Heart right ventricle (tissue), 16 donors: ENCODE measurements at regions not wholly inside any gene's neighbourhood (a gene's known extent, or its start where the extent isn't known, plus 50 kb on each side); places are given as distances from the start of the nearest gene placed in this dataset.
"Not testable (repeated sequence)": the region's sequence is repeated elsewhere in the genome, so short reads cannot be mapped to it uniquely, and the experiment has no call there.

Experiments used
- ATAC-seq, 8 donors: fragments of 200-7000 bp; cut with Tn5 transposase; one replicate each; pipeline ENCODE4 v1.9.1; 2020; ENCODE audit warnings: mild to moderate bottlenecking in 8 of 8, moderate library complexity in 8 of 8, moderate number of reproducible peaks in 1 of 8
- DNase-seq, 2 donors: peaks; one replicate each; pipeline ENCODE4 v3.0.0-alpha.2; 2020
- H3K27ac ChIP-seq, 10 donors: fragments of 200-600 bp; sonication (generic) in 2 of 10; one replicate each; pipeline versions ENCODE4 v1.5.0 to v1.8.0; 2020 to 2022; ENCODE audit warnings: mild to moderate bottlenecking in 3 of 10
- H3K27me3 ChIP-seq, 7 donors: fragments of 200-600 bp; one replicate each; pipeline ENCODE4 v1.8.0; 2021 to 2022; ENCODE audit warnings: mild to moderate bottlenecking in 2 of 7
- H3K36me3 ChIP-seq, 9 donors: fragments of 200-600 bp; sonication (generic) in 1 of 9; one replicate each; pipeline versions ENCODE4 v1.5.0 to v1.8.0; 2020 to 2022; ENCODE audit warnings: mild to moderate bottlenecking in 2 of 9
- H3K4me1 ChIP-seq, 9 donors: fragments of 200-600 bp; sonication (generic) in 1 of 9; one replicate each; pipeline versions ENCODE4 v1.5.0 to v1.8.0; 2020 to 2022; ENCODE audit warnings: mild to moderate bottlenecking in 4 of 9
- H3K4me3 ChIP-seq, 10 donors: fragments of 200-600 bp; sonication (generic) in 2 of 10; one replicate each; pipeline versions ENCODE4 v1.5.0 to v1.8.0; 2020 to 2022; ENCODE audit warnings: mild to moderate bottlenecking in 7 of 10, moderate library complexity in 2 of 10
- H3K9me3 ChIP-seq, 11 donors: fragments of 200-600 bp in 10 of 11; sonication (generic) in 2 of 11; one replicate each; pipeline versions ENCODE4 v1.5.0 to v1.8.0; 2013 to 2022; ENCODE audit warnings: mild to moderate bottlenecking in 2 of 11, control low read depth in 1 of 11, moderate library complexity in 1 of 11
- CTCF ChIP-seq, 9 donors: fragments of 200-600 bp; sonication (generic) in 2 of 9; IDR thresholded peaks; one replicate each; pipeline versions ENCODE4 v1.5.0 to v1.8.0; 2021 to 2022; ENCODE audit warnings: antibody characterized with exemption in 9 of 9, mild to moderate bottlenecking in 5 of 9, moderate library complexity in 1 of 9
- WGBS, 2 donors: extraction: QIAGEN DNeasy Blood & Tissue Kit; methylation state at CpG; one replicate each; pipeline ENCODE4 v1.1.7; 2013; ENCODE audit warnings: inconsistent platforms in 1 of 2; 5-methylcytosine and 5-hydroxymethylcytosine counted together
- intact Hi-C, 10 donors: fragments of 100-400 bp; cut with DNase I; formaldehyde crosslinking; loops; one replicate each; pipeline versions ENCODE4 v1.11.1 to v1.14.2; 2022
- donor health status: Arrhythmogenic right ventricular cardiomyopathy.
- donor health status: ischemic (EF 13 %, LVEDD 7.1; RV severe dilation, severe dysfunction).
- donor health status: healthy with polysubstance abuse.
- donor health status: DM: no; HTN: yes; CAD: no.
- donor health status: DM: no; HTN: no; CAD: no.
- donor health status: ischemic (EF 25% LVEDD 6.9; RV normal size, moderate dysfunction).
- donor health status: ischemic (EF 25% LVEDD 5.7; RV mildly dilated, moderate dysfunction).
- donor health status: healthy.
- donor health status: DM: yes; HTN: yes; CAD: no.
- donor health status: Ischemic cardiomyopathy.
- donor health status: ischemic (EF 35%, LVEDD 5.7; RV mildly dilated, moderate dysfunction).
- donor health status: nonischemic (EF 11% LVEDD 7.7; RV severe dilation, severe dysfunction).
- donor health status: DM: yes; HTN: yes; CAD: no.
- donor health status: PGD.
- donor health status: ischemic (EF 29% LVEDD 5.4; RV normal size, mild dysfunction).
- donor health status: nonischemic (EF 23%, LVEDD 6.1; RV moderate dilation, normal function).

DNA sequence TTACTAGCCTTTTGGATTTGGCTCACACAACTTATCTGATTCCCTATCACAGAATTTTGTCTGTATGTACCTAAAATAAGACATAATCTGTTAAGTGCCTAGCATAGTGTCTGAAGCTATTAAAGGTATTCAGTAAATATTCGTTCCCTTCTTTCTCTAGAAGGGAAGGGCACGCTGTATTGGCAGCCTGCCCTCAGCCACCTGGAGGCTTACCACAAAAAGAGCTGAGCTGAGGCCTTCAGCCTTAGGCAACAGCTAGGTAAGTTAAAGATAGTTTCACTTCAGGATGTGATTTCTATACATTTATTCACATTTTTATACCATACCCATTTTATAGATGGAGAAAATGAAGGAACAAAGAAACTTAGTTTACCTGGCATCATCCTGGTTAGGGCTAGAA lies 400.0 kb upstream of the LCORL start:
- Histone ChIP-seq H3K36me3 (no peaks in the 10 kb centered on the region), H3K9me3 (peaks cover 0 to 6% (median 0%) of the 10 kb centered on the region in 11 donors), H3K4me1 (no peaks in the 10 kb centered on the region), H3K4me3 (no peak overlapping the region), H3K27ac (no peak overlapping the region), H3K27me3 (no peaks in the 10 kb centered on the region)
- no peak for ATAC-seq
- TF ChIP-seq CTCF (IDR thresholded peaks at IDR 0.05): no peak
- intact Hi-C loops: no loop called here
- no peak for DNase-seq
- 77 to 82% methylated on average over 2 of the region's 2 CpGs for WGBS, 2 donors

DNA sequence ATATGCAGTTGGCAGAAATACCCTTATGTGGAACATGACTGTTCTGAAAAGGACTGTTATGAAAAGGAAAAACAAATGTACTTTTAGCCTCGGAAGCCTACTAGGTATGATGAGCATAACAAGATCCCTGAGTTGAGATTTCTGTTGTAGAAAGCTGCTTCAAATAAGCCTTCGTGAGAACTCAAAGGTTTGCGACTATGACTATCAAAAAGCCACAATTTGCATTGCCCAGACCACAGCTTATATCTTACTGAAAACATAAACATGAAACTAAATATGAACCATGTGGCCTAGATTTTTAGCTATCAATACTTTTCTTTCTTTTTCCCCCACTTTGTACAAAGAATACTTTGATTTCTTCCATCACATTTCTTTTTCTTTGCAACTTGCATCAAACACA lies 398.2 kb upstream of the LCORL start:
- no peak for ATAC-seq
- 88 to 90% methylated on average over 3 of the region's 3 CpGs for WGBS, 2 donors
- intact Hi-C loops: no loop called here
- H3K27me3 ChIP-seq: no peaks in the 10 kb centered on the region
- H3K4me1 ChIP-seq: no peaks in the 10 kb centered on the region
- no peak overlapping the region for H3K4me3 ChIP-seq
- H3K36me3 ChIP-seq: no peaks in the 10 kb centered on the region
- no peak for TF ChIP-seq CTCF (IDR thresholded peaks at IDR 0.05)
- no peak for DNase-seq
- no peak overlapping the region for H3K27ac ChIP-seq
- H3K9me3 ChIP-seq: no peaks in the 10 kb centered on the region

DNA sequence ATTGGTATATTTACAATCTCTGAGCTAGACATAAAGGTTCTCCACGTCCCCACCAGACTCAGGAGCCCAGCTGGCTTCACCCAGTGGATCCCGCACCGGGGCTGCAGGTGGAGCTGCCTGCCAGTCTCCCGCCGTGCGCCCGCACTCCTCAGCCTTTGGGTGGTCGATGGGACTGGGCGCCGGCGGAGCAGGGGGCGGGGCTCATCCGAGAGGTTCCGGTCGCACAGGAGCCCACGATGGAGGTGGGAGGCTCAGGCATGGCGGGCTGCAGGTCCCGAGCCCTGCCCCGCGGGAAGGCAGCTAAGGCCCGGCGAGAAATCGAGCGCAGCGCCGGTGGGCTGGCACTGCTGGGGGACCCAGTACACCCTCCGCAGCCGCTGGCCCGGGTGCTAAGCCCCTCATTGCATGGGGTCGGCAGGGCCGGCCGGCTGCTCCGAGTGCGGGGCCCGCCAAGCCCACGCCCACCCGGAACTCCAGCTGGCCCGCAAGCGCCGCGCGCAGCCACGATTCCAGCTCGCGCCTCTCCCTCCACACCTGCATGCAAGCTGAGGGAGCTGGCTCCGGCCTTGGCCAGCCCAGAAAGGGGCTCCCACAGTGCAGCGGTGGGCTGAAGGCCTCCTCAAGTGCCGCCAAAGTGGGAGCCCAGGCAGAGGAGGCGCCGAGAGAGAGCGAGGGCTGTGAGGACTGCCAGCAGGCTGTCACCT lies 396.8 kb upstream of the LCORL start:
- whole genome bisulfite sequencing, 2 donors: 77 to 92% methylated on average over 40 to 44 of the region's 51 CpGs
- H3K36me3 ChIP-seq, H3K27me3 ChIP-seq, H3K4me3 ChIP-seq, H3K9me3 ChIP-seq, H3K27ac ChIP-seq, intact Hi-C loops, ATAC-seq, H3K4me1 ChIP-seq: not testable (repeated sequence)
- DNase-seq: peak in 1 of 2 donors; percentile 8

DNA sequence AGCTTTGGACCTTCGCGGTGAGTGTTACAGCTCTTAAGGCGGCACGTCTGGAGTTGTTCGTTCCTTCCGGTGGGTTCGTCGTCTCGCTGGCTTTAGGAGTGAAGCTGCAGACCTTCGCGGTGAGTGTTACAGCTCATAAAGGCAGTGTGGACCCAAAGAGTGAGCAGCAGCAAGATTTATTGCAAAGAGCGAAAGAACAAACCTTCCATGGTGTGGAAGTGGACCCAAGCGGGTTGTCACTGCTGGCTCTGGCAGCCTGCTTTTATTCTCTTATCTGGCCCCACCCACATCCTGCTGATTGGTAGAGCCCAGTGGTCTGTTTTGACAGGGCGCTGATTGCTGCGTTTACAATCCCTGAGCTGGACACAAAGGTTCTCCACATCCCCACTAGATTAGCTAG lies 396.1 kb upstream of the LCORL start:
- WGBS, 2 donors: 93% methylated on average over 15 of the region's 15 CpGs
- ATAC-seq, H3K9me3 ChIP-seq, H3K4me3 ChIP-seq, H3K27me3 ChIP-seq, H3K4me1 ChIP-seq, intact Hi-C loops, H3K36me3 ChIP-seq, H3K27ac ChIP-seq, DNase-seq: not testable (repeated sequence)

DNA sequence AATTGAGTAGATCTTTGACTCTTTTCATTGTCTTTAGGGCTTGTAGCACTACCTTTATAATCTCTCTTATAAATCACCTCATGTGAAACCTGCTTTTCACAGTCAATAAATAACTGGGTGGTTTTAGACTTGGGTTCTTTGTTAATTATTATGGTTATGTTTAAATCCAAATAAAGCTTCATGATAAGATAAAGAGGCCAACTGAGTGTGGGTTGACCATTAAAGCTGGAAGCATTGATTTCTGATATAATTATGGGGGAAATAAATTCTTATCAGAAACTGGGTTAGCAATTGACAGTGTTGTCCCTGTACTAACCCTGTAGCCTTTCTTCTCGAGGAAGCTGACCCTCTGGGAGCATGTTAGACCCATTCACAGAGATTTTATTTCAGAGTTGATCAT lies 384.7 kb upstream of the LCORL start:
- H3K4me3 ChIP-seq: no peak overlapping the region
- ATAC-seq: no peak
- intact Hi-C loops: no loop called here
- no peak overlapping the region for H3K27ac ChIP-seq
- no peaks in the 10 kb centered on the region for H3K4me1 ChIP-seq
- no peaks in the 10 kb centered on the region for H3K27me3 ChIP-seq
- TF ChIP-seq CTCF (IDR thresholded peaks at IDR 0.05): no peak
- WGBS, 2 donors: 41 to 60% methylated on average over 1 of the region's 1 CpG
- no peak for DNase-seq
- no peaks in the 10 kb centered on the region for H3K36me3 ChIP-seq
- no peaks in the 10 kb centered on the region for H3K9me3 ChIP-seq
